Heart left ventricle (tissue), 13 donors: ENCODE measurements at regions not wholly inside any gene's neighbourhood (a gene's known extent, or its start where the extent isn't known, plus 50 kb on each side); places are given as distances from the start of the nearest gene placed in this dataset.

ENCODE experiments used
- CTCF ChIP-seq, 12 donors: fragments of 200-600 bp; sonication (generic) in 4 of 12; IDR thresholded peaks; one replicate each; pipeline versions ENCODE4 v1.5.0 to v1.8.0; 2018 to 2022; ENCODE audit warnings: antibody characterized with exemption in 12 of 12, mild to moderate bottlenecking in 5 of 12
- POLR2A ChIP-seq, 2 donors: fragments of 450-650 bp; IDR thresholded peaks; one replicate each; pipeline ENCODE4 v1.6.1; 2017; ENCODE audit warnings: antibody characterized with exemption in 2 of 2, mild to moderate bottlenecking in 2 of 2, moderate library complexity in 2 of 2
- donor health status: ischemic (EF 13 %, LVEDD 7.1; RV severe dilation, severe dysfunction).
- donor health status: DM: no; HTN: yes; CAD: no.
- donor health status: DM: no; HTN: no; CAD: no.
- donor health status: ischemic (EF 25% LVEDD 6.9; RV normal size, moderate dysfunction).
- donor health status: ischemic (EF 25% LVEDD 5.7; RV mildly dilated, moderate dysfunction).
- donor health status: ischemic (EF 35%, LVEDD 5.7; RV mildly dilated, moderate dysfunction).
- donor health status: nonischemic (EF 11% LVEDD 7.7; RV severe dilation, severe dysfunction).
- donor health status: DM: yes; HTN: yes; CAD: no.
- donor health status: PGD.
- donor health status: ischemic (EF 29% LVEDD 5.4; RV normal size, mild dysfunction).
- donor health status: nonischemic (EF 23%, LVEDD 6.1; RV moderate dilation, normal function).

- TF ChIP-seq CTCF (IDR thresholded peaks at IDR 0.05) (no peak), POLR2A (IDR thresholded peaks at IDR 0.05) (no peak)
Observed at GRCh38 chr18:73746101-73746500, 401.5 kb downstream of the FBXO15 start.
